ENCODE measurements at regions not wholly inside any gene's neighbourhood (a gene's known extent, or its start where the extent isn't known, plus 50 kb on each side); places are given as distances from the start of the nearest gene placed in this dataset.

DNA sequence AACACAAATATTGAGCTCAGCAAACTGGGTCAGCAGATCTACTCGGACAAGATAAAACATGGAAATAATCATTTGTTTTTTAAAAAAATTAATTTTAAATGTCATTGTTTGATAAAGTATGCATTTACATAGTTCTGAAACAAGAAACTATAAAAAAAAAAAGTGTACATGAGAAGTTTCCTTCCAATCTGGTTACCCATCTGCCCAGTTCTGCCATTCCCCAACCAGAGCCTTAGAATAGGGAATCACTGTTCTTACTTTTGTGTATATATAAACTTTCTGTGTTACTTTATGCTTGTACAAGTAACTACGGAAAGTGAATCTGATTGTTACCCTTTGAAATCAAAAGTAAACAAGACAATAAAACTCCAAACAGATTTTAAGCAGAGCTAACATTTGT is 791.4 kb downstream of the HACE1 start:
- no peaks in the 10 kb centered on the region for H3K79me2 ChIP-seq (ENCODE audit: control insufficient read depth, insufficient read depth, low read length)
- no peaks in the 10 kb centered on the region for H3K9me3 ChIP-seq (replicated peaks; ENCODE audit: control insufficient read depth, insufficient read depth, low read length)
- H3K36me3 ChIP-seq (ENCODE audit: control insufficient read depth in 2 of 2, insufficient read depth in 2 of 2, low read length in 1 of 2): no peaks in the 10 kb centered on the region
- no peak overlapping the region for H3K27ac ChIP-seq (ENCODE audit: control insufficient read depth, insufficient read depth)
- ChIA-PET RAD21 (ENCODE audit: unreplicated experiment) (no interaction called here), POLR2A (no interaction called here), CTCF (no interaction called here), SMC1A (ENCODE audit: uncharacterized antibody, unreplicated experiment) (interaction anchor here (1.1 kb wide), 1 partner anchor 10 kb away, joined by 3 read pairs; no protein-coding TSS in a partner anchor)
- H3K9ac ChIP-seq (ENCODE audit: control insufficient read depth, insufficient read depth, low read length): no peak overlapping the region
- FAIRE-seq: no peak
- no peak overlapping the region for H2AFZ ChIP-seq (ENCODE audit: control insufficient read depth, low read depth, low read length)
- ATAC-seq: no peak
- intact Hi-C loops (cut with micrococcal nuclease; ENCODE audit: unreplicated experiment) (no loop called here), in situ Hi-C loops (cut with MboI) (no loop called here)
- BruUV-seq (replicated peaks): no TSS peak
- no peak overlapping the region for H3K4me2 ChIP-seq (ENCODE audit: control insufficient read depth, insufficient read depth)
- no peaks in the 10 kb centered on the region for H3K4me1 ChIP-seq (ENCODE audit: control insufficient read depth, insufficient read depth, low read length)
- H3K4me3 ChIP-seq: no peak overlapping the region
- DNase-seq (ENCODE audit: low read depth, low spot score): no peak
- 56% methylated on average over 2 of the region's 2 CpGs for WGBS (ENCODE audit: insufficient coverage, insufficient replicate concordance, low lambda C conversion rate, missing lambda C conversion rate)
- H3K27me3 ChIP-seq (replicated peaks in 1 of 2; ENCODE audit: control insufficient read depth in 2 of 2, insufficient read depth in 2 of 2, low read length in 1 of 2): no peaks in the 10 kb centered on the region
- H4K20me1 ChIP-seq (ENCODE audit: control insufficient read depth, insufficient read depth): no peaks in the 10 kb centered on the region
- TF ChIP-seq ASH2L (IDR thresholded peaks at IDR 0.05; ENCODE audit: borderline replicate concordance, low read depth) (no peak), MYB (IDR thresholded peaks at IDR 0.05; ENCODE audit: borderline replicate concordance, low read depth, low read length) (no peak), CEBPB (IDR thresholded peaks at IDR 0.05; ENCODE audit: borderline replicate concordance in 1 of 2, low read depth in 2 of 2, low read length in 2 of 2) (no peak), NRF1 (conservative IDR thresholded peaks at IDR 0.05; ENCODE audit: low read depth, low read length) (no peak), SMARCA5 (IDR thresholded peaks at IDR 0.05) (no peak), ZNF207 (IDR thresholded peaks at IDR 0.05; ENCODE audit: borderline replicate concordance) (no peak), PAX8 (IDR thresholded peaks at IDR 0.05) (no peak), RUNX3 (IDR thresholded peaks at IDR 0.05; ENCODE audit: low read length) (no peak), ESRRA (IDR thresholded peaks at IDR 0.05; ENCODE audit: low read length) (no peak)
- TF ChIP-seq, protein P1, sequence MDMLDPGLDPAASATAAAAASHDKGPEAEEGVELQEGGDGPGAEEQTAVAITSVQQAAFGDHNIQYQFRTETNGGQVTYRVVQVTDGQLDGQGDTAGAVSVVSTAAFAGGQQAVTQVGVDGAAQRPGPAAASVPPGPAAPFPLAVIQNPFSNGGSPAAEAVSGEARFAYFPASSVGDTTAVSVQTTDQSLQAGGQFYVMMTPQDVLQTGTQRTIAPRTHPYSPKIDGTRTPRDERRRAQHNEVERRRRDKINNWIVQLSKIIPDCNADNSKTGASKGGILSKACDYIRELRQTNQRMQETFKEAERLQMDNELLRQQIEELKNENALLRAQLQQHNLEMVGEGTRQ (IDR thresholded peaks at IDR 0.05; ENCODE audit: borderline replicate concordance, low read depth, low read length): no peak
- TF ChIP-seq, protein P2, sequence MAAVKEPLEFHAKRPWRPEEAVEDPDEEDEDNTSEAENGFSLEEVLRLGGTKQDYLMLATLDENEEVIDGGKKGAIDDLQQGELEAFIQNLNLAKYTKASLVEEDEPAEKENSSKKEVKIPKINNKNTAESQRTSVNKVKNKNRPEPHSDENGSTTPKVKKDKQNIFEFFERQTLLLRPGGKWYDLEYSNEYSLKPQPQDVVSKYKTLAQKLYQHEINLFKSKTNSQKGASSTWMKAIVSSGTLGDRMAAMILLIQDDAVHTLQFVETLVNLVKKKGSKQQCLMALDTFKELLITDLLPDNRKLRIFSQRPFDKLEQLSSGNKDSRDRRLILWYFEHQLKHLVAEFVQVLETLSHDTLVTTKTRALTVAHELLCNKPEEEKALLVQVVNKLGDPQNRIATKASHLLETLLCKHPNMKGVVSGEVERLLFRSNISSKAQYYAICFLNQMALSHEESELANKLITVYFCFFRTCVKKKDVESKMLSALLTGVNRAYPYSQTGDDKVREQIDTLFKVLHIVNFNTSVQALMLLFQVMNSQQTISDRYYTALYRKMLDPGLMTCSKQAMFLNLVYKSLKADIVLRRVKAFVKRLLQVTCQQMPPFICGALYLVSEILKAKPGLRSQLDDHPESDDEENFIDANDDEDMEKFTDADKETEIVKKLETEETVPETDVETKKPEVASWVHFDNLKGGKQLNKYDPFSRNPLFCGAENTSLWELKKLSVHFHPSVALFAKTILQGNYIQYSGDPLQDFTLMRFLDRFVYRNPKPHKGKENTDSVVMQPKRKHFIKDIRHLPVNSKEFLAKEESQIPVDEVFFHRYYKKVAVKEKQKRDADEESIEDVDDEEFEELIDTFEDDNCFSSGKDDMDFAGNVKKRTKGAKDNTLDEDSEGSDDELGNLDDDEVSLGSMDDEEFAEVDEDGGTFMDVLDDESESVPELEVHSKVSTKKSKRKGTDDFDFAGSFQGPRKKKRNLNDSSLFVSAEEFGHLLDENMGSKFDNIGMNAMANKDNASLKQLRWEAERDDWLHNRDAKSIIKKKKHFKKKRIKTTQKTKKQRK (IDR thresholded peaks at IDR 0.05; ENCODE audit: low read depth, low read length): no peak
- TF ChIP-seq, protein P3, sequence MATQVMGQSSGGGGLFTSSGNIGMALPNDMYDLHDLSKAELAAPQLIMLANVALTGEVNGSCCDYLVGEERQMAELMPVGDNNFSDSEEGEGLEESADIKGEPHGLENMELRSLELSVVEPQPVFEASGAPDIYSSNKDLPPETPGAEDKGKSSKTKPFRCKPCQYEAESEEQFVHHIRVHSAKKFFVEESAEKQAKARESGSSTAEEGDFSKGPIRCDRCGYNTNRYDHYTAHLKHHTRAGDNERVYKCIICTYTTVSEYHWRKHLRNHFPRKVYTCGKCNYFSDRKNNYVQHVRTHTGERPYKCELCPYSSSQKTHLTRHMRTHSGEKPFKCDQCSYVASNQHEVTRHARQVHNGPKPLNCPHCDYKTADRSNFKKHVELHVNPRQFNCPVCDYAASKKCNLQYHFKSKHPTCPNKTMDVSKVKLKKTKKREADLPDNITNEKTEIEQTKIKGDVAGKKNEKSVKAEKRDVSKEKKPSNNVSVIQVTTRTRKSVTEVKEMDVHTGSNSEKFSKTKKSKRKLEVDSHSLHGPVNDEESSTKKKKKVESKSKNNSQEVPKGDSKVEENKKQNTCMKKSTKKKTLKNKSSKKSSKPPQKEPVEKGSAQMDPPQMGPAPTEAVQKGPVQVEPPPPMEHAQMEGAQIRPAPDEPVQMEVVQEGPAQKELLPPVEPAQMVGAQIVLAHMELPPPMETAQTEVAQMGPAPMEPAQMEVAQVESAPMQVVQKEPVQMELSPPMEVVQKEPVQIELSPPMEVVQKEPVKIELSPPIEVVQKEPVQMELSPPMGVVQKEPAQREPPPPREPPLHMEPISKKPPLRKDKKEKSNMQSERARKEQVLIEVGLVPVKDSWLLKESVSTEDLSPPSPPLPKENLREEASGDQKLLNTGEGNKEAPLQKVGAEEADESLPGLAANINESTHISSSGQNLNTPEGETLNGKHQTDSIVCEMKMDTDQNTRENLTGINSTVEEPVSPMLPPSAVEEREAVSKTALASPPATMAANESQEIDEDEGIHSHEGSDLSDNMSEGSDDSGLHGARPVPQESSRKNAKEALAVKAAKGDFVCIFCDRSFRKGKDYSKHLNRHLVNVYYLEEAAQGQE (IDR thresholded peaks at IDR 0.05; ENCODE audit: low read depth, low read length): no peak
- TF ChIP-seq, protein P4, sequence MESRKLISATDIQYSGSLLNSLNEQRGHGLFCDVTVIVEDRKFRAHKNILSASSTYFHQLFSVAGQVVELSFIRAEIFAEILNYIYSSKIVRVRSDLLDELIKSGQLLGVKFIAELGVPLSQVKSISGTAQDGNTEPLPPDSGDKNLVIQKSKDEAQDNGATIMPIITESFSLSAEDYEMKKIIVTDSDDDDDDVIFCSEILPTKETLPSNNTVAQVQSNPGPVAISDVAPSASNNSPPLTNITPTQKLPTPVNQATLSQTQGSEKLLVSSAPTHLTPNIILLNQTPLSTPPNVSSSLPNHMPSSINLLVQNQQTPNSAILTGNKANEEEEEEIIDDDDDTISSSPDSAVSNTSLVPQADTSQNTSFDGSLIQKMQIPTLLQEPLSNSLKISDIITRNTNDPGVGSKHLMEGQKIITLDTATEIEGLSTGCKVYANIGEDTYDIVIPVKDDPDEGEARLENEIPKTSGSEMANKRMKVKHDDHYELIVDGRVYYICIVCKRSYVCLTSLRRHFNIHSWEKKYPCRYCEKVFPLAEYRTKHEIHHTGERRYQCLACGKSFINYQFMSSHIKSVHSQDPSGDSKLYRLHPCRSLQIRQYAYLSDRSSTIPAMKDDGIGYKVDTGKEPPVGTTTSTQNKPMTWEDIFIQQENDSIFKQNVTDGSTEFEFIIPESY (IDR thresholded peaks at IDR 0.05): no peak
- TF ChIP-seq, protein P5, sequence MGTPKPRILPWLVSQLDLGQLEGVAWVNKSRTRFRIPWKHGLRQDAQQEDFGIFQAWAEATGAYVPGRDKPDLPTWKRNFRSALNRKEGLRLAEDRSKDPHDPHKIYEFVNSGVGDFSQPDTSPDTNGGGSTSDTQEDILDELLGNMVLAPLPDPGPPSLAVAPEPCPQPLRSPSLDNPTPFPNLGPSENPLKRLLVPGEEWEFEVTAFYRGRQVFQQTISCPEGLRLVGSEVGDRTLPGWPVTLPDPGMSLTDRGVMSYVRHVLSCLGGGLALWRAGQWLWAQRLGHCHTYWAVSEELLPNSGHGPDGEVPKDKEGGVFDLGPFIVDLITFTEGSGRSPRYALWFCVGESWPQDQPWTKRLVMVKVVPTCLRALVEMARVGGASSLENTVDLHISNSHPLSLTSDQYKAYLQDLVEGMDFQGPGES (IDR thresholded peaks at IDR 0.05): no peak
